MM.1S (cell line): ENCODE measurements at regions not wholly inside any gene's neighbourhood (a gene's known extent, or its start where the extent isn't known, plus 50 kb on each side); places are given as distances from the start of the nearest gene placed in this dataset.

Experiments used
- DNase-seq: peaks from one replicate; pipeline ENCODE4 v3.0.0-alpha.2; 2015
- H2AFZ ChIP-seq: fragments of 300-600 bp; sonication (generic); 2 replicates; pipeline ENCODE4 v1.6.0; 2016; ENCODE audit warnings: antibody characterized with exemption, low read length
- H3F3A ChIP-seq: fragments of 300-600 bp; sonication (generic); 2 replicates; pipeline ENCODE4 v1.6.1; 2016; ENCODE audit warnings: mild to moderate bottlenecking, antibody characterized with exemption, low read length, moderate library complexity, mixed read lengths; ENCODE audit not compliant: insufficient read depth
- H3K27ac ChIP-seq: fragments of 300-600 bp; sonication (generic); 2 replicates; pipeline ENCODE4 v1.5.1; 2016; ENCODE audit warnings: mild to moderate bottlenecking, low read length
- H3K27me3 ChIP-seq: fragments of 300-600 bp; sonication (generic); replicated peaks from 2 replicates; pipeline ENCODE4 v1.6.0; 2016; ENCODE audit warnings: low read length; ENCODE audit not compliant: insufficient read depth
- H3K36me3 ChIP-seq: fragments of 300-600 bp; sonication (generic); replicated peaks from 2 replicates; pipeline ENCODE4 v1.6.1; 2016; ENCODE audit warnings: mild to moderate bottlenecking, low read length, mixed read lengths; ENCODE audit not compliant: insufficient read depth
- H3K4me1 ChIP-seq: fragments of 300-600 bp; sonication (generic); 2 replicates; pipeline ENCODE4 v1.6.1; 2016; ENCODE audit warnings: low read length, mixed read lengths
- H3K4me2 ChIP-seq: fragments of 300-600 bp; sonication (generic); 2 replicates; pipeline ENCODE4 v1.6.0; 2016; ENCODE audit warnings: low read depth, low read length
- H3K4me3 ChIP-seq: fragments of 300-600 bp; sonication (generic); 2 replicates; pipeline ENCODE4 v1.5.1; 2016; ENCODE audit warnings: low read length, mixed read lengths
- H3K79me2 ChIP-seq: fragments of 300-600 bp; sonication (generic); 2 replicates; pipeline ENCODE4 v1.6.1; 2016; ENCODE audit warnings: mixed run types, low read length, mixed read lengths
- H3K9ac ChIP-seq: fragments of 300-600 bp; sonication (generic); 2 replicates; pipeline ENCODE4 v1.6.1; 2016; ENCODE audit warnings: low read length, mixed read lengths
- H3K9me2 ChIP-seq: fragments of 300-600 bp; sonication (generic); replicated peaks from 2 replicates; pipeline ENCODE4 v1.6.1; 2016; ENCODE audit warnings: mild to moderate bottlenecking, low read length, mixed read lengths; ENCODE audit not compliant: insufficient read depth
- H3K9me3 ChIP-seq: fragments of 300-600 bp; sonication (generic); replicated peaks from 2 replicates; pipeline ENCODE4 v1.6.1; 2016; ENCODE audit warnings: mild to moderate bottlenecking, low read length, mixed read lengths; ENCODE audit not compliant: insufficient read depth
- H4K20me1 ChIP-seq: fragments of 300-600 bp; sonication (generic); 2 replicates; pipeline ENCODE4 v1.6.1; 2016; ENCODE audit warnings: mild to moderate bottlenecking, low read length, moderate library complexity, mixed read lengths; ENCODE audit not compliant: insufficient read depth
- EZH2 ChIP-seq: fragments of 300-600 bp; sonication (generic); optimal IDR thresholded peaks from 2 replicates; pipeline ENCODE3; 2017; ENCODE audit warnings: low read depth, mild to moderate bottlenecking, antibody characterized with exemption, low read length, mixed read lengths
- EZH2phosphoT487 ChIP-seq: fragments of 300-600 bp; sonication (generic); IDR thresholded peaks from 2 replicates; pipeline ENCODE4 v1.6.1; 2018; ENCODE audit warnings: antibody characterized with exemption, low read length
- TF ChIP-seq, protein P1 (sequence below): fragments of 300-600 bp; sonication (generic); IDR thresholded peaks from 2 replicates; pipeline ENCODE4 v1.5.1; 2016; ENCODE audit warnings: antibody characterized with exemption, low read length, mixed read lengths

- H3K27ac ChIP-seq, result no peak overlapping the region
- H3K4me3 ChIP-seq, result no peak overlapping the region
- no peaks in the 10 kb centered on the region for H3F3A ChIP-seq
- H3K36me3 ChIP-seq, result no peaks in the 10 kb centered on the region
- no peak overlapping the region for H3K4me2 ChIP-seq
- no peaks in the 10 kb centered on the region for H4K20me1 ChIP-seq
- H3K4me1 ChIP-seq, result no peaks in the 10 kb centered on the region
- no peaks in the 10 kb centered on the region for H3K27me3 ChIP-seq
- H3K9ac ChIP-seq, result no peak overlapping the region
- no peak for DNase-seq
- no peaks in the 10 kb centered on the region for H3K79me2 ChIP-seq
- no peaks in the 10 kb centered on the region for H3K9me3 ChIP-seq
- no peak overlapping the region for H2AFZ ChIP-seq
- no peaks in the 10 kb centered on the region for H3K9me2 ChIP-seq
- TF ChIP-seq, protein P1, sequence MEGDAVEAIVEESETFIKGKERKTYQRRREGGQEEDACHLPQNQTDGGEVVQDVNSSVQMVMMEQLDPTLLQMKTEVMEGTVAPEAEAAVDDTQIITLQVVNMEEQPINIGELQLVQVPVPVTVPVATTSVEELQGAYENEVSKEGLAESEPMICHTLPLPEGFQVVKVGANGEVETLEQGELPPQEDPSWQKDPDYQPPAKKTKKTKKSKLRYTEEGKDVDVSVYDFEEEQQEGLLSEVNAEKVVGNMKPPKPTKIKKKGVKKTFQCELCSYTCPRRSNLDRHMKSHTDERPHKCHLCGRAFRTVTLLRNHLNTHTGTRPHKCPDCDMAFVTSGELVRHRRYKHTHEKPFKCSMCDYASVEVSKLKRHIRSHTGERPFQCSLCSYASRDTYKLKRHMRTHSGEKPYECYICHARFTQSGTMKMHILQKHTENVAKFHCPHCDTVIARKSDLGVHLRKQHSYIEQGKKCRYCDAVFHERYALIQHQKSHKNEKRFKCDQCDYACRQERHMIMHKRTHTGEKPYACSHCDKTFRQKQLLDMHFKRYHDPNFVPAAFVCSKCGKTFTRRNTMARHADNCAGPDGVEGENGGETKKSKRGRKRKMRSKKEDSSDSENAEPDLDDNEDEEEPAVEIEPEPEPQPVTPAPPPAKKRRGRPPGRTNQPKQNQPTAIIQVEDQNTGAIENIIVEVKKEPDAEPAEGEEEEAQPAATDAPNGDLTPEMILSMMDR, result no peak
- no peak for TF ChIP-seq EZH2phosphoT487
- no peak for TF ChIP-seq EZH2
These were observed 201.3 kb downstream of the FSIP2 start for GRCh38 chr2:185939858-185940257.

GRCh38 chr2:185942855-185943254 lies 204.3 kb downstream of the FSIP2 start:
- H4K20me1 ChIP-seq, result no peaks in the 10 kb centered on the region
- no peak for DNase-seq
- TF ChIP-seq EZH2, result no peak
- TF ChIP-seq EZH2phosphoT487, result no peak
- TF ChIP-seq, protein P1, result no peak
- no peaks in the 10 kb centered on the region for H3F3A ChIP-seq
- H3K9me3 ChIP-seq, result no peaks in the 10 kb centered on the region
- H3K79me2 ChIP-seq, result no peaks in the 10 kb centered on the region
- H3K27ac ChIP-seq, result no peak overlapping the region
- H3K36me3 ChIP-seq, result no peaks in the 10 kb centered on the region
- no peak overlapping the region for H2AFZ ChIP-seq
- no peaks in the 10 kb centered on the region for H3K27me3 ChIP-seq
- no peak overlapping the region for H3K4me3 ChIP-seq
- H3K4me2 ChIP-seq, result no peak overlapping the region
- H3K9me2 ChIP-seq, result no peaks in the 10 kb centered on the region
- no peaks in the 10 kb centered on the region for H3K4me1 ChIP-seq
- no peak overlapping the region for H3K9ac ChIP-seq

GRCh38 chr2:185947722-185948121 lies 209.1 kb downstream of the FSIP2 start:
- H3K27me3 ChIP-seq, result no peaks in the 10 kb centered on the region
- H3K9me3 ChIP-seq, result no peaks in the 10 kb centered on the region
- no peaks in the 10 kb centered on the region for H3K9me2 ChIP-seq
- no peak overlapping the region for H2AFZ ChIP-seq
- DNase-seq, result no peak
- TF ChIP-seq, protein P1, result no peak
- TF ChIP-seq EZH2phosphoT487 (no peak), EZH2 (no peak)
- no peaks in the 10 kb centered on the region for H3K4me1 ChIP-seq
- no peaks in the 10 kb centered on the region for H3K36me3 ChIP-seq
- H3K9ac ChIP-seq, result no peak overlapping the region
- no peak overlapping the region for H3K4me3 ChIP-seq
- no peaks in the 10 kb centered on the region for H3F3A ChIP-seq
- H3K79me2 ChIP-seq, result no peaks in the 10 kb centered on the region
- no peak overlapping the region for H3K27ac ChIP-seq
- H3K4me2 ChIP-seq, result no peak overlapping the region
- no peaks in the 10 kb centered on the region for H4K20me1 ChIP-seq
